ENCODE measurements at regions not wholly inside any gene's neighbourhood (a gene's known extent, or its start where the extent isn't known, plus 50 kb on each side); places are given as distances from the start of the nearest gene placed in this dataset.
"Not testable (repeated sequence)": the region's sequence is repeated elsewhere in the genome, so short reads cannot be mapped to it uniquely, and the experiment has no call there.

- no peak for DNase-seq
These were observed 333.5 kb downstream of the TSHZ3 start for GRCh38 chr19:31015778-31016177.

- no peak for DNase-seq
These were observed 334.6 kb downstream of the TSHZ3 start for GRCh38 chr19:31014668-31015067.

GRCh38 chr19:31013384-31014020, 335.7 kb downstream of the TSHZ3 start:
- DNase-seq: no peak

GRCh38 chr19:31002518-31003244, 346.6 kb downstream of the TSHZ3 start:
- no peak for DNase-seq

GRCh38 chr19:31001991-31002390, 347.2 kb downstream of the TSHZ3 start:
- no peak for DNase-seq

- DNase-seq: no peak
These were observed 348.3 kb downstream of the TSHZ3 start for GRCh38 chr19:31000913-31001312.

GRCh38 chr19:30999726-31000125, 349.5 kb downstream of the TSHZ3 start:
- DNase-seq: no peak

- DNase-seq: no peak
These were observed 352.0 kb downstream of the TSHZ3 start for GRCh38 chr19:30997222-30997621.

GRCh38 chr19:30978639-30979038, 370.6 kb downstream of the TSHZ3 start:
- DNase-seq: no peak

- no peak for DNase-seq
These were observed 379.6 kb downstream of the TSHZ3 start for GRCh38 chr19:30969591-30969990.

GRCh38 chr19:30968841-30969399, 380.3 kb downstream of the TSHZ3 start:
- no peak for DNase-seq

GRCh38 chr19:30968210-30968609, 381.0 kb downstream of the TSHZ3 start:
- DNase-seq: no peak

- no peak for DNase-seq
These were observed 382.8 kb downstream of the TSHZ3 start for GRCh38 chr19:30966486-30966885.

- DNase-seq: no peak
These were observed 390.2 kb downstream of the TSHZ3 start for GRCh38 chr19:30959011-30959410.

GRCh38 chr19:30955112-30956104, 393.8 kb downstream of the TSHZ3 start:
- DNase-seq: no peak

GRCh38 chr19:30944276-30944932, 404.8 kb downstream of the TSHZ3 start:
- not testable (repeated sequence) for DNase-seq

- DNase-seq: no peak
These were observed 406.0 kb downstream of the TSHZ3 start for GRCh38 chr19:30943101-30943843.

GRCh38 chr19:30942636-30943035, 406.6 kb downstream of the TSHZ3 start:
- DNase-seq: no peak

GRCh38 chr19:30941591-30941990, 407.6 kb downstream of the TSHZ3 start:
- DNase-seq: no peak

GRCh38 chr19:30936276-30936675, 413.0 kb downstream of the TSHZ3 start:
- no peak for DNase-seq

GRCh38 chr19:30935146-30935545, 414.1 kb downstream of the TSHZ3 start:
- no peak for DNase-seq

- not testable (repeated sequence) for DNase-seq
These were observed 415.8 kb downstream of the TSHZ3 start for GRCh38 chr19:30933454-30933853.

All from stimulated activated CD4-positive, alpha-beta T cell treated with anti-CD3 and anti-CD28 coated beads, Interleukin-15, amount 100 ng/mL, for 24 hours (primary cell).